ENCODE measurements at regions not wholly inside any gene's neighbourhood (a gene's known extent, or its start where the extent isn't known, plus 50 kb on each side); places are given as distances from the start of the nearest gene placed in this dataset.

DNA sequence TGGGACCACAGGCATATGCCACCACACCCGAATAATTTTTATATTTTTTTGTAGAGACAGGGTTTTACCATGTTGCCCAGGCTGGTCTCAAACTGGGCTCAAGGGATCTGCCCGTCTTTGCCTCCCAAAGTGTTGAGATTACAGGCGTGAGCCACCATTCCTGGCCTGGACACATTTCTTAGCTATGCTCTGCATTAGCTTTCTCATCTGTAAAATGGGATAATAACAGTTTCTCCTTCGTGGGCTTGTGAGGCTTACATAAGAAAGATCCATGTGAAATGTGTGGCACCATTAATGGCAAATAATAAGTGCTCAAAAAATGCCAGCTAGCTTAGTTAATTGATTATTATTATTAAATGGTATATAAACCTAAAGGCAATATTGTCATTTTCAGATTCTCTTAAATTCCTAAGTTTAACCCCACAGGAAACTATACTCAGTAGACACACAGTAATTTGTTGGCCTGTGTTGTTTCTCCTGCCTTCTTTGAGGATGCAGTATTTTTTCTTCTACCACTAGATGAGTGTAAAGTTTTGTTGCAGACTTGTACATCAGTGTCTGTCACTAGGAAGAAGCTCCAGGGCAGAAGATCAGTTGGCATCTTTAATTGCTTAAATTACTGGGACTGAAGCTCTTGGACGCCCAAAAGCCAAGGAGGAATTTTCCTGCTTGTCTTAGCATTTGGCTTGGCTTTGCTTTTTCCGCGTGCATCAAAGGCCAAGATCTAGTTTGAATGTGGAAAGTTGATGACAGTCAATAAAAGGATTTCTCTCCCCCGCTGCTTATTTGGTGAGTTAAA lies 162.3 kb upstream of the ZNF217 start:
- H3K9me3 ChIP-seq, result no peaks in the 10 kb centered on the region
- peaks cover 0 to 4% of the 10 kb centered on the region in 2 donors for H3K4me1 ChIP-seq
- TF ChIP-seq POLR2AphosphoS5 (IDR thresholded peaks at IDR 0.05) (no peak), POLR2A (IDR thresholded peaks at IDR 0.05) (no peak)
- TF ChIP-seq, protein P1, sequence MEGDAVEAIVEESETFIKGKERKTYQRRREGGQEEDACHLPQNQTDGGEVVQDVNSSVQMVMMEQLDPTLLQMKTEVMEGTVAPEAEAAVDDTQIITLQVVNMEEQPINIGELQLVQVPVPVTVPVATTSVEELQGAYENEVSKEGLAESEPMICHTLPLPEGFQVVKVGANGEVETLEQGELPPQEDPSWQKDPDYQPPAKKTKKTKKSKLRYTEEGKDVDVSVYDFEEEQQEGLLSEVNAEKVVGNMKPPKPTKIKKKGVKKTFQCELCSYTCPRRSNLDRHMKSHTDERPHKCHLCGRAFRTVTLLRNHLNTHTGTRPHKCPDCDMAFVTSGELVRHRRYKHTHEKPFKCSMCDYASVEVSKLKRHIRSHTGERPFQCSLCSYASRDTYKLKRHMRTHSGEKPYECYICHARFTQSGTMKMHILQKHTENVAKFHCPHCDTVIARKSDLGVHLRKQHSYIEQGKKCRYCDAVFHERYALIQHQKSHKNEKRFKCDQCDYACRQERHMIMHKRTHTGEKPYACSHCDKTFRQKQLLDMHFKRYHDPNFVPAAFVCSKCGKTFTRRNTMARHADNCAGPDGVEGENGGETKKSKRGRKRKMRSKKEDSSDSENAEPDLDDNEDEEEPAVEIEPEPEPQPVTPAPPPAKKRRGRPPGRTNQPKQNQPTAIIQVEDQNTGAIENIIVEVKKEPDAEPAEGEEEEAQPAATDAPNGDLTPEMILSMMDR (IDR thresholded peaks at IDR 0.05), result no peak
- H3K36me3 ChIP-seq, result no peaks in the 10 kb centered on the region
- no peaks in the 10 kb centered on the region for H3K27me3 ChIP-seq
- no peak overlapping the region for H3K27ac ChIP-seq
- DNase-seq (ENCODE audit: low spot score in 2 of 2), result no peak
- H3K4me3 ChIP-seq, result no peak overlapping the region
- intact Hi-C loops (cut with DNase I; ENCODE audit: low total_unique reads), result loop anchor here (2.0 kb wide), 1 partner anchor 39 kb away; no protein-coding TSS in a partner anchor

- no peaks in the 10 kb centered on the region for H3K36me3 ChIP-seq
- H3K9me3 ChIP-seq, result no peaks in the 10 kb centered on the region
- peak overlapping the region; percentile 4 to 46 for H3K27ac ChIP-seq
- H3K27me3 ChIP-seq, result no peaks in the 10 kb centered on the region
- TF ChIP-seq POLR2AphosphoS5 (IDR thresholded peaks at IDR 0.05) (no peak), POLR2A (IDR thresholded peaks at IDR 0.05) (no peak)
- TF ChIP-seq, protein P1 (IDR thresholded peaks at IDR 0.05), result no peak
- no peak for DNase-seq (ENCODE audit: low spot score in 2 of 2)
- H3K4me1 ChIP-seq, result peaks cover 0 to 4% of the 10 kb centered on the region in 2 donors
- H3K4me3 ChIP-seq, result no peak overlapping the region
- intact Hi-C loops (cut with DNase I; ENCODE audit: low total_unique reads), result no loop called here
These were observed 160.3 kb upstream of the ZNF217 start for GRCh38 chr20:53753880-53754459.

- intact Hi-C loops (cut with DNase I; ENCODE audit: low total_unique reads), result no loop called here
- no peak for DNase-seq (ENCODE audit: low spot score in 2 of 2)
- no peaks in the 10 kb centered on the region for H3K36me3 ChIP-seq
- no peak for TF ChIP-seq POLR2A (IDR thresholded peaks at IDR 0.05)
- TF ChIP-seq, protein P1 (IDR thresholded peaks at IDR 0.05), result no peak
- no peak for TF ChIP-seq POLR2AphosphoS5 (IDR thresholded peaks at IDR 0.05)
- no peaks in the 10 kb centered on the region for H3K9me3 ChIP-seq
- H3K27me3 ChIP-seq, result no peaks in the 10 kb centered on the region
- no peak overlapping the region for H3K4me3 ChIP-seq
- peak overlapping the region in 1 of 2 donors; percentile 46 for H3K27ac ChIP-seq
- peaks cover 0 to 4% of the 10 kb centered on the region in 2 donors for H3K4me1 ChIP-seq
These were observed 159.6 kb upstream of the ZNF217 start for GRCh38 chr20:53752971-53753879.

- peak overlapping the region; percentile 2 to 68 for H3K27ac ChIP-seq
- intact Hi-C loops (cut with DNase I; ENCODE audit: low total_unique reads), result no loop called here
- H3K4me3 ChIP-seq, result no peak overlapping the region
- no peaks in the 10 kb centered on the region for H3K36me3 ChIP-seq
- no peak for TF ChIP-seq POLR2AphosphoS5 (IDR thresholded peaks at IDR 0.05)
- TF ChIP-seq, protein P1 (IDR thresholded peaks at IDR 0.05), result no peak
- no peak for TF ChIP-seq POLR2A (IDR thresholded peaks at IDR 0.05)
- H3K4me1 ChIP-seq, result peaks cover 0 to 4% of the 10 kb centered on the region in 2 donors
- no peaks in the 10 kb centered on the region for H3K27me3 ChIP-seq
- no peak for DNase-seq (ENCODE audit: low spot score in 2 of 2)
- H3K9me3 ChIP-seq, result no peaks in the 10 kb centered on the region
These were observed 158.9 kb upstream of the ZNF217 start for GRCh38 chr20:53752583-53752970.

All from breast epithelium (tissue), 4 donors.